Mesothelial cell of epicardium (in vitro differentiated cells): ENCODE measurements at regions not wholly inside any gene's neighbourhood (a gene's known extent, or its start where the extent isn't known, plus 50 kb on each side); places are given as distances from the start of the nearest gene placed in this dataset.

Source experiments
- DNase-seq, 2 experiments: peaks; one replicate each; pipeline ENCODE4 v3.0.0; 2021; ENCODE audit warnings: low spot score in 2 of 2; ENCODE audit not compliant: unreplicated experiment in 2 of 2
- H3K27ac Mint-ChIP-seq: 2 replicates; pipeline ENCODE4 v1.8.0; 2021; ENCODE audit warnings: mixed read lengths
- H3K27me3 Mint-ChIP-seq: 2 replicates; pipeline ENCODE4 v1.8.0; 2021; ENCODE audit warnings: low read depth, mixed read lengths
- H3K36me3 Mint-ChIP-seq: 2 replicates; pipeline ENCODE4 v1.8.0; 2021; ENCODE audit warnings: mixed read lengths
- H3K4me1 Mint-ChIP-seq: 2 replicates; pipeline ENCODE4 v1.8.0; 2021; ENCODE audit warnings: mixed read lengths
- H3K4me3 Mint-ChIP-seq: 2 replicates; pipeline ENCODE4 v1.8.0; 2021; ENCODE audit warnings: mild to moderate bottlenecking, moderate library complexity, mixed read lengths
- H3K9me3 Mint-ChIP-seq: 2 replicates; pipeline ENCODE4 v1.8.0; 2021; ENCODE audit warnings: mixed read lengths
- TF ChIP-seq, protein P1 (sequence below): fragments of 200-600 bp; sonication (generic); IDR thresholded peaks from one replicate; pipeline ENCODE4 v1.5.0; 2021; ENCODE audit warnings: antibody characterized with exemption; ENCODE audit not compliant: unreplicated experiment

DNA sequence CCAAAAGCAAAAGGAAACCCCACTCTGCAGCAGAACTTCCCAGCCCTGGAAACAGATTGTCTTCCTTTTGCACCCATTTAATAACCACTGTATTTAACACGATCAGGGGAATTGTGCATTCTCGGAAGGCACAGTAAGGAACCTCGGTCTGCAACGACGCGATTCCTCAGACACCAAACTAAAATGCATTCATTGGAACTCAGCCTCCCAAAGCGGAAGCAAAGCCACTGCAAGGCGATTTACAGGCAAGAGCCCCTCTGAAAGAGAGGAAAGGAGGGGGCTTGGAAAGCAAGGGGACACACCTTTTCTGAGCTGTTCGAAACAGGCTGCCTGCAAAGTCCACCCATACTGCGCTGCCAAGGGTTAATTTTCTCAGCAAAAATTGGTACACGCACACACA lies 297.7 kb downstream of the OMA1 start:
- TF ChIP-seq, protein P1, sequence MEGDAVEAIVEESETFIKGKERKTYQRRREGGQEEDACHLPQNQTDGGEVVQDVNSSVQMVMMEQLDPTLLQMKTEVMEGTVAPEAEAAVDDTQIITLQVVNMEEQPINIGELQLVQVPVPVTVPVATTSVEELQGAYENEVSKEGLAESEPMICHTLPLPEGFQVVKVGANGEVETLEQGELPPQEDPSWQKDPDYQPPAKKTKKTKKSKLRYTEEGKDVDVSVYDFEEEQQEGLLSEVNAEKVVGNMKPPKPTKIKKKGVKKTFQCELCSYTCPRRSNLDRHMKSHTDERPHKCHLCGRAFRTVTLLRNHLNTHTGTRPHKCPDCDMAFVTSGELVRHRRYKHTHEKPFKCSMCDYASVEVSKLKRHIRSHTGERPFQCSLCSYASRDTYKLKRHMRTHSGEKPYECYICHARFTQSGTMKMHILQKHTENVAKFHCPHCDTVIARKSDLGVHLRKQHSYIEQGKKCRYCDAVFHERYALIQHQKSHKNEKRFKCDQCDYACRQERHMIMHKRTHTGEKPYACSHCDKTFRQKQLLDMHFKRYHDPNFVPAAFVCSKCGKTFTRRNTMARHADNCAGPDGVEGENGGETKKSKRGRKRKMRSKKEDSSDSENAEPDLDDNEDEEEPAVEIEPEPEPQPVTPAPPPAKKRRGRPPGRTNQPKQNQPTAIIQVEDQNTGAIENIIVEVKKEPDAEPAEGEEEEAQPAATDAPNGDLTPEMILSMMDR, result no peak
- peak overlapping the region; percentile 70 for H3K4me3 Mint-ChIP-seq
- no peaks in the 10 kb centered on the region for H3K36me3 Mint-ChIP-seq
- H3K27ac Mint-ChIP-seq, result no peak overlapping the region
- H3K27me3 Mint-ChIP-seq, result peaks cover 96% of the 10 kb centered on the region
- DNase-seq, result no peak
- H3K4me1 Mint-ChIP-seq, result peaks cover 11% of the 10 kb centered on the region
- H3K9me3 Mint-ChIP-seq, result no peaks in the 10 kb centered on the region

DNA sequence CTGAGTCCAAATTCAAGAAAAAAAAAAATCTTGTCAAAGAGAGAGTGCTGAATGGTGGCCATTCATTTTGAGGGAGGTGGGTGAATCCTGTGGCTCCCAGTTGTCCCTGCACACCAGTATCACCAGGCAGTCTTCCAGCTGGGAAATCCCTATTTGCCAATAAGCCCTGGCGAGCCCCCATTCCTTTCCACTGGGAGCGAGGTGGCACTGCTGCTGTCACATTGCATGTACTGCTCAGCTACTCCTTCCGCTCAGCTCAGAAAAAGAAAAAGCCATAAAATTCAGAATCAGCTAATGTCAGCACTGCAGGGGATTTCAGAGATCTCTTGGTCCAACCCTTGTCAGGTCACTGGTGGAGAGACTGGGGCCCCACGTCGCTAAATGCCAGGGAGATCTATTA lies 298.5 kb downstream of the OMA1 start:
- peaks cover 11% of the 10 kb centered on the region for H3K4me1 Mint-ChIP-seq
- no peak for DNase-seq
- no peaks in the 10 kb centered on the region for H3K36me3 Mint-ChIP-seq
- H3K9me3 Mint-ChIP-seq, result no peaks in the 10 kb centered on the region
- H3K4me3 Mint-ChIP-seq, result no peak overlapping the region
- H3K27ac Mint-ChIP-seq, result no peak overlapping the region
- TF ChIP-seq, protein P1, result no peak
- peaks cover 95% of the 10 kb centered on the region for H3K27me3 Mint-ChIP-seq

DNA sequence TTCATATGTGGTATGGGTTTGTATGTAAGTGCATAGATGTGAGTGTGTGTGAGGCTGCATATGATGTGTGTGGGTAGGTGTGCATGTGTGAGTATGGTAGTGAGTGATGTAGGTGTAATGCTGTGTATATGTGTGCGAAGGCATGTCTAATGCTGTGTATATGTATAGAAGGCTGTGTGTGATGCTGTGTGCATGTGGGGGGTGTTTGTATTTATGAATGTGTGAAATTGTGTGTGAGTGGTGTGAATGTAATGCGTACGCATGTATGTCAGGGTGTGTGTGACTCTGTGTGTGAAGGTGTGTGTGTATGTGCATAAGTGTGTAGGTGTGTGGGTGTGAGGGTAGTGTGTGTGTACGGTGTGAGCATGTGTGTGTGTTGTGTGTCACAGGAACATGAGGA lies 300.0 kb downstream of the OMA1 start:
- no peak for DNase-seq
- H3K4me1 Mint-ChIP-seq, result peaks cover 11% of the 10 kb centered on the region
- H3K36me3 Mint-ChIP-seq, result no peaks in the 10 kb centered on the region
- no peak overlapping the region for H3K27ac Mint-ChIP-seq
- H3K4me3 Mint-ChIP-seq, result no peak overlapping the region
- H3K27me3 Mint-ChIP-seq, result peaks cover 92% of the 10 kb centered on the region
- TF ChIP-seq, protein P1, result no peak
- H3K9me3 Mint-ChIP-seq, result no peaks in the 10 kb centered on the region

DNA sequence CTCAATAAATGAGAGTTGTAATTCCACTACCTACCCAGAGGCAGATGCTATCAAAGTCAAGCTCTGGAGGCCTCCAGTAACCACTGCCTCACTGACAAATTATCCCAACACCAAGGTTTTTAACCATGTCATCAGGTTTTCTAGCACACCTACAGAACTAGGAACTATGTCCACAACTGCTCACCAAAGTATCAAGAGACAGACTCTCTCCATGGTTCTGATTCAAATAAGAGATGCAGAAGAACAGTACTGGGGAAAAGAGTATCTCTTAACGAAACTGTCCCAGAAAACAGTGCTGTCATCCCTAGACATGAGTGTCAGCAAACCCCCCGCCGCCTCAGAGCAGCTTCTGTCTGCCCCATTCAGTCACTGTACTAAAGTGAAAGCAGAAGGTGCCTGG lies 301.7 kb downstream of the OMA1 start:
- H3K9me3 Mint-ChIP-seq, result no peaks in the 10 kb centered on the region
- TF ChIP-seq, protein P1, result no peak
- H3K4me1 Mint-ChIP-seq, result peaks cover 9% of the 10 kb centered on the region
- no peak overlapping the region for H3K27ac Mint-ChIP-seq
- peaks cover 88% of the 10 kb centered on the region for H3K27me3 Mint-ChIP-seq
- no peak overlapping the region for H3K4me3 Mint-ChIP-seq
- H3K36me3 Mint-ChIP-seq, result no peaks in the 10 kb centered on the region
- DNase-seq, result no peak

DNA sequence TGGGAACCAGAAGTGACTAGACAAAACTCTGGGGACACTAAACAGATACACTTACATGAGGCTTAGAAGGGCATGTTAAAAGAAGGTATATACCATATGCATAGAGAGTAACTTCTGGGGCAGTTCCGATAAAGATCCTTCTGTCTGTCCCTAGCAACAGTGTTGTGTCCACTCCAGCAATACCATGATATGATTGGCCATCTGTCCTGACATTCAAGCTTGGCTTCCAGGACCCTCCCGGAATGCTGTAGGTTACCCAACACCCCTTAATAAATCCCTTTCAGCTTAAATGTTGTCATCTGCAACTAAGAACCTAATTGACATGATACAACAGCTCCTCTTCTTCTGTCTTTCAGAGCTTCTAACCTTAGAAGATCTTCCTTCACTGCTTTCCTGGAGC lies 307.7 kb downstream of the OMA1 start:
- Mint-ChIP-seq H3K36me3 (no peaks in the 10 kb centered on the region), H3K9me3 (no peaks in the 10 kb centered on the region), H3K4me3 (no peak overlapping the region), H3K27ac (no peak overlapping the region), H3K4me1 (no peaks in the 10 kb centered on the region), H3K27me3 (peaks cover 70% of the 10 kb centered on the region)
- TF ChIP-seq, protein P1, result no peak
- no peak for DNase-seq

DNA sequence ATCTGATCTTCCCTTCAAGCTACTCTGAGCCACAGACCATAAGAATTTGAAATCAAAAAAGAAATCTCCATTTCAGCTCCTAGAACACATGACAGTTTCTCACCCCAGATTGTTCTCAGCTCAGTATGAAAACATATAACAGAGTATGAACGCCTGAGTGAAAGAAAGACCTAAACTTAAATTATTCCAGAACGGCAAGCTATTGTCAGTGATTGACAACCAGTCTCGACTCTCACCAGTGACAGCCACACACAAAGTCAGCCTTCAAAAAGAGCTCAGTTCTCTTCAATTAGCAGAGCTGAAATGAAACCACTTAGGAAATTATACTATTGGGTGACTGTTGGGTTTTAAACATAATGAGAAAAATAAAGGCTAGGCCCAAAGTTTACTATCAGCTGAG lies 312.8 kb downstream of the OMA1 start:
- no peaks in the 10 kb centered on the region for H3K9me3 Mint-ChIP-seq
- peaks cover 59% of the 10 kb centered on the region for H3K27me3 Mint-ChIP-seq
- TF ChIP-seq, protein P1, result no peak
- H3K27ac Mint-ChIP-seq, result no peak overlapping the region
- H3K36me3 Mint-ChIP-seq, result no peaks in the 10 kb centered on the region
- no peak for DNase-seq
- H3K4me1 Mint-ChIP-seq, result no peaks in the 10 kb centered on the region
- no peak overlapping the region for H3K4me3 Mint-ChIP-seq
